ENCODE measurements at regions not wholly inside any gene's neighbourhood (a gene's known extent, or its start where the extent isn't known, plus 50 kb on each side); places are given as distances from the start of the nearest gene placed in this dataset.
"Not testable (repeated sequence)": the region's sequence is repeated elsewhere in the genome, so short reads cannot be mapped to it uniquely, and the experiment has no call there.

DNA sequence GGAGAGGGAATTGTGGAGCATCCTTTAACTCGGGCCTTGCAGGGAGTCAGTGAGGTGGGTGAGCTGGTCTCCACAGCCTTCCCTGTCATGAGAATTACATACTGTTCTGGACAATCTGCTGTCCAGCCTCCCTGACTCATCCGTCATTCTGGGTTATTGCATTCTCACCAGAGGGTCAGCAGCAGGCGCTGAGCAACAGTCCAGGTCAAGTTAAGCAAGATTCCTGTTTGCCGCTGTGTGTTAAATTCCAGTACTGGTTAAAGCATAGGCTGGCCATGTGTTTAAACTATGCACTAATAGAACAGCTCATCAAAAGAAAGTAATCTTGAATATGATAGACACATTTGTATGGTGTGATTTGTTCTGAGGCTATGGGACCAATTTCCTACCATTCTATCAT is 167.1 kb upstream of the LRRC61 start:
- TF ChIP-seq POLR2A (IDR thresholded peaks at IDR 0.05); EP300 (IDR thresholded peaks at IDR 0.05; ENCODE audit: low read depth); POLR2AphosphoS5 (IDR thresholded peaks at IDR 0.05): not testable (repeated sequence)
- TF ChIP-seq, protein P1, sequence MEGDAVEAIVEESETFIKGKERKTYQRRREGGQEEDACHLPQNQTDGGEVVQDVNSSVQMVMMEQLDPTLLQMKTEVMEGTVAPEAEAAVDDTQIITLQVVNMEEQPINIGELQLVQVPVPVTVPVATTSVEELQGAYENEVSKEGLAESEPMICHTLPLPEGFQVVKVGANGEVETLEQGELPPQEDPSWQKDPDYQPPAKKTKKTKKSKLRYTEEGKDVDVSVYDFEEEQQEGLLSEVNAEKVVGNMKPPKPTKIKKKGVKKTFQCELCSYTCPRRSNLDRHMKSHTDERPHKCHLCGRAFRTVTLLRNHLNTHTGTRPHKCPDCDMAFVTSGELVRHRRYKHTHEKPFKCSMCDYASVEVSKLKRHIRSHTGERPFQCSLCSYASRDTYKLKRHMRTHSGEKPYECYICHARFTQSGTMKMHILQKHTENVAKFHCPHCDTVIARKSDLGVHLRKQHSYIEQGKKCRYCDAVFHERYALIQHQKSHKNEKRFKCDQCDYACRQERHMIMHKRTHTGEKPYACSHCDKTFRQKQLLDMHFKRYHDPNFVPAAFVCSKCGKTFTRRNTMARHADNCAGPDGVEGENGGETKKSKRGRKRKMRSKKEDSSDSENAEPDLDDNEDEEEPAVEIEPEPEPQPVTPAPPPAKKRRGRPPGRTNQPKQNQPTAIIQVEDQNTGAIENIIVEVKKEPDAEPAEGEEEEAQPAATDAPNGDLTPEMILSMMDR (IDR thresholded peaks at IDR 0.05): not testable (repeated sequence)
